Right lung (tissue), 2 donors: ENCODE measurements at regions not wholly inside any gene's neighbourhood (a gene's known extent, or its start where the extent isn't known, plus 50 kb on each side); places are given as distances from the start of the nearest gene placed in this dataset.

Experiments
- DNase-seq, 2 donors: peaks; one replicate each; pipeline ENCODE4 v3.0.0-alpha.2; 2013

DNA sequence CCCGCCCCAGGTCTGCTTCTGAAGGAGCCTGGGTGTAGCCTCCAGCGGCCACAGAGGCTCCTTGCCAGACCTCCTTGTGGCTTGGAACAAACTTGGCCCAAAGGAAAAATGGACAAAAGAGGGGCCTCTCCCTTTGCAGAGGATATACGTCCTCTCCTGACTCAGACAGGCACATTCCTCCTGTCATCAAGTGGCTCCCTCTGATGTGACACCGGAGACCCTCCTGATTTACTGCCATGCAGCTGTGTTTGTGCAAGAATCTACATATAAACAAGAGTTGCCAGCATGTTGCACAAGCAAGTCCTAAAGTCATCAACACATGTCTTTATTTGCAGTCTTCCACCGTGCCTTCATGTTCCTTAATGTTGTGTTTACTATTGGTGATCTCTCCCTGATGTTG is 54.1 kb upstream of the F3 start:
- no peak for DNase-seq

DNA sequence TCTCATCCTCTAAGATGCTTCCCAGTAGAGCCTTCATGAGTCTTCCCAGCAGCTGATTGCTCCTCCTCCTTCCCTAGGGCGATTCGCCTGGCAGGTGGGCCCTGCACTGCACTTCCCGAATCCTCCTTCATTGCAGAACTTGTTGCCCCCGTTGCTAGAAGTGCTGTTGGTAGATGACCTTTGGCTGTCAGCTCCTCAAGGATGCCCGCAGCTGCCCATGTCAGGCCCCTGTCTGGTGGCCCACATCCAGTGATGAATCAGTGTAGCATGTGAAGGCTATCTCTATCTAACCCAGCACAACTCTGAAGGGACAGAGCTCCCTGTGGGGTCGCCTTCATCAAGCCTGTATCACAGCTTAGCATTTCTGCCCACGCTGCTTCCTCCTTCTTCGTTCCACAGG is 52.1 kb upstream of the F3 start:
- DNase-seq, result no peak

DNA sequence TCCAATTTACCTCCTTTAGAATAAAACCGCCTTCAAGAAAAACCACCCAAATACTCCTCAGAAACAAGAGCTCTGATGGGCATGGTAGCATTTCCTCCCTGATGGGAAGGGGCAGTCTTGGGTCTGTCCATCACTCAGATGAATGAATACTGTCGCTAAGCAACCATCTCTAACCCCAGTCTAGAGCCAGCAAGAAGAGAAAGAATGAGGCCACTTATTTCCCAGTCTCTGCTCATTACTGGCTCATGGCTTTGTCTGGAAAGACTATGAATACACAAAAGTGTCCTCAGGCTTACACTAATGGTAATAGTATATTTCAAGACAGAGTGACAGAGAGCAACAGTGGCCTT is 51.0 kb upstream of the F3 start:
- no peak for DNase-seq

DNA sequence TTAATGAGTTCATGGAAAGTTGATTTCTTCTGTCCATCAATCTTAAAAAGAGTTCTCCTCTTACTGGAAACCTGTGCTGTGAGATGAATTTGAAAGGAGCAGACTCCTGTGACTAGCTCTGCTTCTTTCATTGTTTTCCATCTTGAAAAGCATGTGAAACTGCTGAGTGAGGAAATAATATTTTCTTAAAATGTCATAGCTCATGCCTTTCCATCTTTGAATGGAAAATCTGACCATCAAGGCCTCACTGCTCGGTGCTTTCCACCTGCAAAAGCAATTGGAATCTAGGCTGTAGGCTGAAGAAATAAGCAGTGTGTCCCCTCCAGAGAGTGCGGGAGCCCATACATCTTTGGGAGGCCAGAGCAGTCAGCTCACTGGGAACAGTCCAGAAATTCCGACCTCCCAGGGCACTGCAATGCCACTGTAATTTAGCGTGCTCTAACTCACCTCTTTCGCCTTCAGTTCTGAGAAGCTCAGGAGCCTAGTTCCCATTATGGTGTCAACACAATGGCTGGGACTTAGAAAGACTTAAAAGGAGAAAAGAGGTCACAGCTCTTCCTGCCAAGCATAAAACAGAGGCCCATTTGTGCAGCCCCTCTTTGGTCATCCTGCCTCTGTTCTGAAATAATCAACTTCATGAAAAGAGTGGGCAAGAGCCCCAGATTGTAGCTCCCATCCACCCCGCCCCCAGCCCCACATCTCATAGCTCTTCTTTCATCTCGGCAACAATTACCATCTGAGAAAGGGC is 50.4 kb upstream of the F3 start:
- no peak for DNase-seq
